Immature natural killer cell (primary cell): ENCODE measurements at regions not wholly inside any gene's neighbourhood (a gene's known extent, or its start where the extent isn't known, plus 50 kb on each side); places are given as distances from the start of the nearest gene placed in this dataset.

Experiments
- DNase-seq, 3 donors: peaks; one replicate each; pipeline ENCODE4 v3.0.0; 2022; ENCODE audit warnings: mixed read lengths in 1 of 3
- H3K27ac Mint-ChIP-seq, 6 donors: one replicate each; pipeline ENCODE4 v1.8.0; 2020; ENCODE audit warnings: mixed read lengths in 6 of 6, mild to moderate bottlenecking in 5 of 6, inconsistent platforms in 4 of 6, moderate library complexity in 3 of 6
- H3K27me3 Mint-ChIP-seq, 3 donors: one replicate each; pipeline ENCODE4 v1.8.0; 2020 to 2021; ENCODE audit warnings: low read depth in 3 of 3, mild to moderate bottlenecking in 3 of 3, mixed read lengths in 3 of 3, moderate library complexity in 3 of 3, inconsistent platforms in 1 of 3
- H3K36me3 Mint-ChIP-seq, 3 donors: one replicate each; pipeline ENCODE4 v1.8.0; 2020; ENCODE audit warnings: mixed read lengths in 3 of 3, inconsistent platforms in 2 of 3, mild to moderate bottlenecking in 2 of 3
- H3K4me1 Mint-ChIP-seq, 2 donors: one replicate each; pipeline ENCODE4 v1.8.0; 2020; ENCODE audit warnings: inconsistent platforms in 2 of 2, mild to moderate bottlenecking in 2 of 2, mixed read lengths in 2 of 2, moderate library complexity in 1 of 2
- H3K4me3 Mint-ChIP-seq, 5 donors: one replicate each; pipeline ENCODE4 v1.8.0; 2020; ENCODE audit warnings: mild to moderate bottlenecking in 5 of 5, mixed read lengths in 5 of 5, inconsistent platforms in 3 of 5, moderate library complexity in 3 of 5
- H3K9me3 Mint-ChIP-seq, 6 donors: one replicate each; pipeline ENCODE4 v1.8.0; 2020; ENCODE audit warnings: mild to moderate bottlenecking in 6 of 6, mixed read lengths in 6 of 6, inconsistent platforms in 4 of 6, moderate library complexity in 3 of 6

- H3K27me3 Mint-ChIP-seq, result peaks cover 0 to 5% (median 2%) of the 10 kb centered on the region in 3 donors
- H3K36me3 Mint-ChIP-seq, result no peaks in the 10 kb centered on the region
- H3K27ac Mint-ChIP-seq, result no peak overlapping the region
These were observed 160.2 kb downstream of the DKK1 start for GRCh38 chr10:52474265-52474664.

GRCh38 chr10:52477305-52477704, 163.2 kb downstream of the DKK1 start:
- H3K36me3 Mint-ChIP-seq, result no peaks in the 10 kb centered on the region
- peaks cover 2 to 6% (median 2%) of the 10 kb centered on the region in 3 donors for H3K27me3 Mint-ChIP-seq
- H3K4me1 Mint-ChIP-seq, result no peaks in the 10 kb centered on the region
- peaks cover 0 to 9% (median under 1%) of the 10 kb centered on the region in 6 donors for H3K9me3 Mint-ChIP-seq
- no peak overlapping the region for H3K27ac Mint-ChIP-seq
- no peak for DNase-seq
- no peak overlapping the region for H3K4me3 Mint-ChIP-seq

More at GRCh38 chr10:52474265-52474664, 160.2 kb downstream of the DKK1 start:
- Mint-ChIP-seq H3K9me3 (peaks cover 0 to 7% (median 1%) of the 10 kb centered on the region in 6 donors), H3K4me1 (no peaks in the 10 kb centered on the region), H3K4me3 (no peak overlapping the region)
- DNase-seq, result no peak

- Mint-ChIP-seq H3K36me3 (no peaks in the 10 kb centered on the region), H3K4me3 (no peak overlapping the region), H3K4me1 (peaks cover 4 to 7% of the 10 kb centered on the region in 2 donors), H3K9me3 (peaks cover 0 to 9% (median 2%) of the 10 kb centered on the region in 6 donors), H3K27ac (no peak overlapping the region), H3K27me3 (peaks cover 2 to 5% (median 5%) of the 10 kb centered on the region in 3 donors)
- no peak for DNase-seq
These were observed 165.5 kb downstream of the DKK1 start for GRCh38 chr10:52479567-52479966.

- Mint-ChIP-seq H3K27me3 (peaks cover 4 to 5% (median 4%) of the 10 kb centered on the region in 3 donors), H3K36me3 (no peaks in the 10 kb centered on the region), H3K9me3 (peaks cover 0 to 7% (median 2%) of the 10 kb centered on the region in 6 donors), H3K4me3 (no peak overlapping the region), H3K27ac (no peak overlapping the region), H3K4me1 (peaks cover 4 to 7% of the 10 kb centered on the region in 2 donors)
- DNase-seq, result no peak
These were observed 168.0 kb downstream of the DKK1 start for GRCh38 chr10:52481986-52482555.

- Mint-ChIP-seq H3K27ac (no peak overlapping the region), H3K36me3 (no peaks in the 10 kb centered on the region), H3K4me3 (peak overlapping the region in 1 of 5 donors; percentile 48), H3K4me1 (peaks cover 4 to 7% of the 10 kb centered on the region in 2 donors), H3K27me3 (peaks cover 3 to 6% (median 4%) of the 10 kb centered on the region in 3 donors), H3K9me3 (peaks cover 0 to 7% (median 2%) of the 10 kb centered on the region in 6 donors)
- DNase-seq, result no peak
These were observed 169.5 kb downstream of the DKK1 start for GRCh38 chr10:52483587-52483986.

- Mint-ChIP-seq H3K27me3 (peaks cover 3 to 5% (median 4%) of the 10 kb centered on the region in 3 donors), H3K9me3 (peaks cover 0 to 5% (median 2%) of the 10 kb centered on the region in 6 donors), H3K27ac (no peak overlapping the region), H3K4me1 (peaks cover 4 to 7% of the 10 kb centered on the region in 2 donors), H3K36me3 (no peaks in the 10 kb centered on the region), H3K4me3 (no peak overlapping the region)
- DNase-seq, result no peak
These were observed 170.4 kb downstream of the DKK1 start for GRCh38 chr10:52484206-52485065.

GRCh38 chr10:52485462-52485861, 171.4 kb downstream of the DKK1 start:
- Mint-ChIP-seq H3K27me3 (peaks cover 3 to 4% (median 3%) of the 10 kb centered on the region in 3 donors), H3K36me3 (no peaks in the 10 kb centered on the region), H3K27ac (no peak overlapping the region), H3K9me3 (peaks cover 0 to 5% (median 0%) of the 10 kb centered on the region in 6 donors), H3K4me1 (peaks cover 4 to 7% of the 10 kb centered on the region in 2 donors), H3K4me3 (no peak overlapping the region)
- no peak for DNase-seq

- Mint-ChIP-seq H3K4me1 (peaks cover 4 to 7% of the 10 kb centered on the region in 2 donors), H3K4me3 (no peak overlapping the region), H3K9me3 (peaks cover 0 to 5% (median 0%) of the 10 kb centered on the region in 6 donors), H3K27me3 (peaks cover 2 to 3% (median 3%) of the 10 kb centered on the region in 3 donors), H3K27ac (no peak overlapping the region), H3K36me3 (no peaks in the 10 kb centered on the region)
- DNase-seq, result no peak
These were observed 172.9 kb downstream of the DKK1 start for GRCh38 chr10:52486840-52487611.

GRCh38 chr10:52488606-52489485, 174.8 kb downstream of the DKK1 start:
- Mint-ChIP-seq H3K27me3 (peaks cover 0 to 3% (median 2%) of the 10 kb centered on the region in 3 donors), H3K4me3 (no peak overlapping the region), H3K9me3 (no peaks in the 10 kb centered on the region), H3K27ac (no peak overlapping the region), H3K4me1 (no peaks in the 10 kb centered on the region), H3K36me3 (no peaks in the 10 kb centered on the region)
- peak in 2 of 3 donors; percentile 11 to 13 for DNase-seq

- H3K9me3 Mint-ChIP-seq, result peaks cover 0 to 5% (median 0%) of the 10 kb centered on the region in 6 donors
- H3K4me3 Mint-ChIP-seq, result no peak overlapping the region
- no peak overlapping the region for H3K27ac Mint-ChIP-seq
- H3K4me1 Mint-ChIP-seq, result no peaks in the 10 kb centered on the region
- H3K36me3 Mint-ChIP-seq, result no peaks in the 10 kb centered on the region
- no peak for DNase-seq
- H3K27me3 Mint-ChIP-seq, result peaks cover 0 to 3% (median 0%) of the 10 kb centered on the region in 3 donors
These were observed 177.3 kb downstream of the DKK1 start for GRCh38 chr10:52491246-52491995.

GRCh38 chr10:52499281-52499680, 185.2 kb downstream of the DKK1 start:
- H3K27me3 Mint-ChIP-seq, result peaks cover 0 to 2% (median 0%) of the 10 kb centered on the region in 3 donors
- H3K9me3 Mint-ChIP-seq, result peaks cover 1 to 22% (median 8%) of the 10 kb centered on the region in 6 donors
- H3K27ac Mint-ChIP-seq, result no peak overlapping the region
- no peak overlapping the region for H3K4me3 Mint-ChIP-seq
- H3K4me1 Mint-ChIP-seq, result no peaks in the 10 kb centered on the region
- no peak for DNase-seq
- H3K36me3 Mint-ChIP-seq, result no peaks in the 10 kb centered on the region

GRCh38 chr10:52500476-52500875, 186.4 kb downstream of the DKK1 start:
- Mint-ChIP-seq H3K27ac (no peak overlapping the region), H3K4me3 (no peak overlapping the region), H3K9me3 (peaks cover 5 to 28% (median 16%) of the 10 kb centered on the region in 6 donors), H3K27me3 (peaks cover 0 to 2% (median 0%) of the 10 kb centered on the region in 3 donors), H3K36me3 (no peaks in the 10 kb centered on the region), H3K4me1 (no peaks in the 10 kb centered on the region)
- DNase-seq, result no peak
